GM18507 (cell line): ENCODE measurements at regions not wholly inside any gene's neighbourhood (a gene's known extent, or its start where the extent isn't known, plus 50 kb on each side); places are given as distances from the start of the nearest gene placed in this dataset.
"Not testable (repeated sequence)": the region's sequence is repeated elsewhere in the genome, so short reads cannot be mapped to it uniquely, and the experiment has no call there.

Experiments used
- DNase-seq: peaks from one replicate; pipeline ENCODE4 v3.0.0; 2011; ENCODE audit warnings: low read depth; ENCODE audit not compliant: insufficient read length; ENCODE audit errors: extremely low spot score
- FAIRE-seq: peaks from 2 replicates; lab custom pipeline; 2011; peaks lifted over from hg19 to GRCh38; lab: Jason Lieb, UNC

- DNase-seq (no peak), FAIRE-seq (no peak)
Observed at GRCh38 chr15:62681939-62682896, 360.3 kb upstream of the TPM1 start.

GRCh38 chr15:62683192-62683591, 359.4 kb upstream of the TPM1 start:
- DNase-seq, FAIRE-seq: not testable (repeated sequence)

- DNase-seq (no peak), FAIRE-seq (no peak)
Observed at GRCh38 chr15:62684123-62684808, 358.3 kb upstream of the TPM1 start.

- FAIRE-seq: no peak
- DNase-seq: no peak
Observed at GRCh38 chr15:62691008-62691407, 351.5 kb upstream of the TPM1 start.

- DNase-seq (no peak), FAIRE-seq (no peak)
Observed at GRCh38 chr15:62697636-62698035, 344.9 kb upstream of the TPM1 start.

GRCh38 chr15:62698646-62699045, 343.9 kb upstream of the TPM1 start:
- FAIRE-seq (no peak), DNase-seq (no peak)

- no peak for DNase-seq
- FAIRE-seq: no peak
Observed at GRCh38 chr15:62706317-62706716, 336.2 kb upstream of the TPM1 start.

GRCh38 chr15:62708470-62708869, 334.1 kb upstream of the TPM1 start:
- DNase-seq (no peak), FAIRE-seq (no peak)

GRCh38 chr15:62709261-62709660, 333.3 kb upstream of the TPM1 start:
- FAIRE-seq: no peak
- no peak for DNase-seq

- no peak for FAIRE-seq
- DNase-seq: no peak
Observed at GRCh38 chr15:62711691-62712454, 330.7 kb upstream of the TPM1 start.

GRCh38 chr15:62712455-62712839, 330.1 kb upstream of the TPM1 start:
- FAIRE-seq (no peak), DNase-seq (no peak)

- DNase-seq: no peak
Observed at GRCh38 chr15:62715946-62716345, 326.6 kb upstream of the TPM1 start.

GRCh38 chr15:62717496-62717895, 325.1 kb upstream of the TPM1 start:
- FAIRE-seq (no peak), DNase-seq (no peak)

More at GRCh38 chr15:62715946-62716345, 326.6 kb upstream of the TPM1 start:
- FAIRE-seq: no peak

- FAIRE-seq: no peak
Observed at GRCh38 chr15:62719316-62719715, 323.2 kb upstream of the TPM1 start.

GRCh38 chr15:62722237-62722636, 320.3 kb upstream of the TPM1 start:
- no peak for DNase-seq
- no peak for FAIRE-seq

More at GRCh38 chr15:62719316-62719715, 323.2 kb upstream of the TPM1 start:
- DNase-seq: no peak

GRCh38 chr15:62726461-62726860, 316.1 kb upstream of the TPM1 start:
- no peak for FAIRE-seq

GRCh38 chr15:62727501-62727900, 315.0 kb upstream of the TPM1 start:
- FAIRE-seq (no peak), DNase-seq (no peak)

More at GRCh38 chr15:62726461-62726860, 316.1 kb upstream of the TPM1 start:
- no peak for DNase-seq

- DNase-seq (no peak), FAIRE-seq (no peak)
Observed at GRCh38 chr15:62730825-62731224, 311.7 kb upstream of the TPM1 start.

- DNase-seq (no peak), FAIRE-seq (no peak)
Observed at GRCh38 chr15:62732078-62732477, 310.5 kb upstream of the TPM1 start.

GRCh38 chr15:62734706-62735105, 307.8 kb upstream of the TPM1 start:
- DNase-seq: no peak
- FAIRE-seq: no peak
